ENCODE measurements at regions not wholly inside any gene's neighbourhood (a gene's known extent, or its start where the extent isn't known, plus 50 kb on each side); places are given as distances from the start of the nearest gene placed in this dataset.

DNA sequence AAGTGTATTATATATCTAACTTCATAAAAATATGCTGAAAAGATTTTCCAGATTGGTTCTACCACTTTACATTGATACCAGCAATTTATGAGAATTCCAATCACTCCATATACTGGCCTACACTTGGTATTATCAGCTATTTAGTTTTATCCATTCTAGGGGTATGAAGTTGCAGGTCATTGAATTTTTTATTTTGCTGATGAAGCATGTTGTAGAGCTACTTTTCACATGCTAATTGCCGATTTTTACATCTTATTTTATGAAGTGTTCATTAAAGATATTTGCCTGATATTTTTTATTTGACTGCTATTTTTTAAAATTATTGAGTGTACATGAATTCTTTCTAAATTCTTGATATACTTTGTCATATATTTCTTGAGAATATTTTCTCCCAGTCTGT lies 542.1 kb downstream of the ADCYAP1 start:
- H4K20me1 ChIP-seq (ENCODE audit: insufficient read depth, low read length) = no peaks in the 10 kb centered on the region
- Mint-ChIP-seq H3K27ac (ENCODE audit: unreplicated experiment) (no peak overlapping the region), H3K4me1 (ENCODE audit: low read depth, unreplicated experiment) (no peaks in the 10 kb centered on the region), H3K4me3 (ENCODE audit: unreplicated experiment) (no peak overlapping the region), H3K9me3 (ENCODE audit: unreplicated experiment) (no peaks in the 10 kb centered on the region), H3K36me3 (ENCODE audit: low read depth, unreplicated experiment) (no peaks in the 10 kb centered on the region), H3K27me3 (ENCODE audit: low read depth, unreplicated experiment) (no peaks in the 10 kb centered on the region)
- no peak overlapping the region for H3K4me3 ChIP-seq (ENCODE audit: insufficient read depth, low read depth, low read length)
- no peaks in the 10 kb centered on the region for H3K79me2 ChIP-seq (ENCODE audit: insufficient read depth, low read length)
- peaks cover 3% of the 10 kb centered on the region for H3K9me3 ChIP-seq (ENCODE audit: insufficient read depth, low read depth, low read length)
- H3K36me3 ChIP-seq (ENCODE audit: insufficient read depth, low read length) = no peaks in the 10 kb centered on the region
- no peak overlapping the region for H3K4me2 ChIP-seq (ENCODE audit: low read length)
- no peak overlapping the region for H2AFZ ChIP-seq (ENCODE audit: low read depth, low read length)
- H3K27ac ChIP-seq (ENCODE audit: low read depth, low read length) = no peak overlapping the region
- DNase-seq (ENCODE audit: low read depth) = no peak
- no peak overlapping the region for H3K9ac ChIP-seq (ENCODE audit: low read length)
- H3K27me3 ChIP-seq (ENCODE audit: insufficient read depth, low read length) = no peaks in the 10 kb centered on the region
- FAIRE-seq = no peak
- no peak for TF ChIP-seq EZH2 (IDR thresholded peaks at IDR 0.05; ENCODE audit: insufficient read depth, low read length)
- TF ChIP-seq, protein P1, sequence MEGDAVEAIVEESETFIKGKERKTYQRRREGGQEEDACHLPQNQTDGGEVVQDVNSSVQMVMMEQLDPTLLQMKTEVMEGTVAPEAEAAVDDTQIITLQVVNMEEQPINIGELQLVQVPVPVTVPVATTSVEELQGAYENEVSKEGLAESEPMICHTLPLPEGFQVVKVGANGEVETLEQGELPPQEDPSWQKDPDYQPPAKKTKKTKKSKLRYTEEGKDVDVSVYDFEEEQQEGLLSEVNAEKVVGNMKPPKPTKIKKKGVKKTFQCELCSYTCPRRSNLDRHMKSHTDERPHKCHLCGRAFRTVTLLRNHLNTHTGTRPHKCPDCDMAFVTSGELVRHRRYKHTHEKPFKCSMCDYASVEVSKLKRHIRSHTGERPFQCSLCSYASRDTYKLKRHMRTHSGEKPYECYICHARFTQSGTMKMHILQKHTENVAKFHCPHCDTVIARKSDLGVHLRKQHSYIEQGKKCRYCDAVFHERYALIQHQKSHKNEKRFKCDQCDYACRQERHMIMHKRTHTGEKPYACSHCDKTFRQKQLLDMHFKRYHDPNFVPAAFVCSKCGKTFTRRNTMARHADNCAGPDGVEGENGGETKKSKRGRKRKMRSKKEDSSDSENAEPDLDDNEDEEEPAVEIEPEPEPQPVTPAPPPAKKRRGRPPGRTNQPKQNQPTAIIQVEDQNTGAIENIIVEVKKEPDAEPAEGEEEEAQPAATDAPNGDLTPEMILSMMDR (IDR thresholded peaks at IDR 0.05; ENCODE audit: insufficient read depth, low read depth, low read length) = no peak
- H3K4me1 ChIP-seq (ENCODE audit: insufficient read depth, low read length) = no peaks in the 10 kb centered on the region

DNA sequence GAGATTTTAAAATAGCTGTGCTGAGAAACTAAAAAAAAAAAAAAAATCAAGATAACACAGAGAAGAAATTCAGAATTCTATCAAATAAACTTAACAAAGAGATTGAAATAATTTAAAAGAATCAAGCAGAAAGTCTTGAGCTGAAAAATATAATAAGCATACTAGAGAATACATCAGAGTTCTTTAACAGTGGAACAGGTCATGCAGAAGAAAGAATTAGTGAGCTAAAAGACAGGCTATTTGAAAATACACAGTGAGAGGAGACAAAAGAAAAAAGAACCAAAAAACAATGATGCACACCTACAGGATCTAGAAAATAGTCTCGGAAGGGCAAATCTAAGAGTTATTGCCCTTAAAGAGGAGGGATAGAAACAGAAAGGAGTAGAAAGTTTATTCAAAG lies 548.1 kb downstream of the ADCYAP1 start:
- Histone ChIP-seq H4K20me1 (ENCODE audit: insufficient read depth, low read length) (no peaks in the 10 kb centered on the region), H3K27ac (ENCODE audit: low read depth, low read length) (no peak overlapping the region), H3K4me2 (ENCODE audit: low read length) (no peak overlapping the region), H3K4me1 (ENCODE audit: insufficient read depth, low read length) (no peaks in the 10 kb centered on the region), H3K36me3 (ENCODE audit: insufficient read depth, low read length) (no peaks in the 10 kb centered on the region), H3K4me3 (ENCODE audit: insufficient read depth, low read depth, low read length) (no peak overlapping the region), H3K27me3 (ENCODE audit: insufficient read depth, low read length) (no peaks in the 10 kb centered on the region), H3K9ac (ENCODE audit: low read length) (no peak overlapping the region), H3K79me2 (ENCODE audit: insufficient read depth, low read length) (no peaks in the 10 kb centered on the region), H2AFZ (ENCODE audit: low read depth, low read length) (no peak overlapping the region), H3K9me3 (ENCODE audit: insufficient read depth, low read depth, low read length) (peaks cover 3% of the 10 kb centered on the region)
- Mint-ChIP-seq H3K27me3 (ENCODE audit: low read depth, unreplicated experiment) (no peaks in the 10 kb centered on the region), H3K36me3 (ENCODE audit: low read depth, unreplicated experiment) (no peaks in the 10 kb centered on the region), H3K27ac (ENCODE audit: unreplicated experiment) (no peak overlapping the region), H3K4me3 (ENCODE audit: unreplicated experiment) (no peak overlapping the region), H3K4me1 (ENCODE audit: low read depth, unreplicated experiment) (no peaks in the 10 kb centered on the region), H3K9me3 (ENCODE audit: unreplicated experiment) (peaks cover 4% of the 10 kb centered on the region)
- no peak for DNase-seq (ENCODE audit: low read depth)
- no peak for FAIRE-seq
- TF ChIP-seq, protein P1 (IDR thresholded peaks at IDR 0.05; ENCODE audit: insufficient read depth, low read depth, low read length) = no peak
- no peak for TF ChIP-seq EZH2 (IDR thresholded peaks at IDR 0.05; ENCODE audit: insufficient read depth, low read length)

DNA sequence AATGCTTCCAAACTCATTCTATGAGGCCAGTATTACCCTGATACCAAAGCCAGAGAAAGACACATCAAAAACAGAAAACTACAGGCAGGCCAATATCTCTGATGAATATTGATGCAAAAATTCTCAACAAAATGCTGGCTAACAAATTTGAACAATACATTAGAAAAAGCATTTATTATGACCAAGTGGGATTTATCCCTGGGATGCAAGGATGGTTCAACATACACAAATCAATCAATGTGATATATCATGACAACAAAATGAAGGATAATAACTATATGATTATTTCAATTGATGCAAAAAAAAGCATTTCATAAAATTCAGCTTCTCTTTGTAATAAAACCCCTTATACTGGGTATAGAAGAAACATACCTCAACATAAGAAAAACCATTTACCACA lies 550.9 kb downstream of the ADCYAP1 start:
- Histone ChIP-seq H3K4me1 (ENCODE audit: insufficient read depth, low read length) (no peaks in the 10 kb centered on the region), H3K9ac (ENCODE audit: low read length) (no peak overlapping the region), H3K27ac (ENCODE audit: low read depth, low read length) (no peak overlapping the region), H3K36me3 (ENCODE audit: insufficient read depth, low read length) (no peaks in the 10 kb centered on the region), H3K79me2 (ENCODE audit: insufficient read depth, low read length) (no peaks in the 10 kb centered on the region), H3K4me3 (ENCODE audit: insufficient read depth, low read depth, low read length) (no peak overlapping the region), H3K27me3 (ENCODE audit: insufficient read depth, low read length) (no peaks in the 10 kb centered on the region), H3K9me3 (ENCODE audit: insufficient read depth, low read depth, low read length) (peaks cover 3% of the 10 kb centered on the region), H2AFZ (ENCODE audit: low read depth, low read length) (no peak overlapping the region), H3K4me2 (ENCODE audit: low read length) (no peak overlapping the region), H4K20me1 (ENCODE audit: insufficient read depth, low read length) (no peaks in the 10 kb centered on the region)
- DNase-seq (ENCODE audit: low read depth) (no peak), FAIRE-seq (no peak)
- H3K27ac Mint-ChIP-seq (ENCODE audit: unreplicated experiment) = no peak overlapping the region
- no peaks in the 10 kb centered on the region for H3K27me3 Mint-ChIP-seq (ENCODE audit: low read depth, unreplicated experiment)
- no peaks in the 10 kb centered on the region for H3K4me1 Mint-ChIP-seq (ENCODE audit: low read depth, unreplicated experiment)
- H3K36me3 Mint-ChIP-seq (ENCODE audit: low read depth, unreplicated experiment) = no peaks in the 10 kb centered on the region
- H3K4me3 Mint-ChIP-seq (ENCODE audit: unreplicated experiment) = no peak overlapping the region
- TF ChIP-seq, protein P1 (IDR thresholded peaks at IDR 0.05; ENCODE audit: insufficient read depth, low read depth, low read length) = no peak
- TF ChIP-seq EZH2 (IDR thresholded peaks at IDR 0.05; ENCODE audit: insufficient read depth, low read length) = no peak
- peaks cover 4% of the 10 kb centered on the region for H3K9me3 Mint-ChIP-seq (ENCODE audit: unreplicated experiment)

Data from astrocyte (in vitro differentiated cells and primary cell).